Suprapubic skin (tissue), 4 donors: ENCODE measurements at regions not wholly inside any gene's neighbourhood (a gene's known extent, or its start where the extent isn't known, plus 50 kb on each side); places are given as distances from the start of the nearest gene placed in this dataset.

Source experiments
- EP300 ChIP-seq: sonication (generic); formaldehyde crosslinking; IDR thresholded peaks from one replicate; pipeline ENCODE4 v1.6.1; 2017; ENCODE audit warnings: antibody characterized with exemption
- POLR2A ChIP-seq, 2 donors: fragments of 450-650 bp; IDR thresholded peaks; one replicate each; pipeline ENCODE4 v1.6.1; 2017; ENCODE audit warnings: antibody characterized with exemption in 2 of 2, mild to moderate bottlenecking in 2 of 2, moderate library complexity in 2 of 2
- POLR2AphosphoS5 ChIP-seq, 3 donors: sonication (generic); formaldehyde crosslinking; IDR thresholded peaks; one replicate each; pipeline ENCODE4 v1.6.1; 2017; ENCODE audit warnings: antibody characterized with exemption in 3 of 3
- TF ChIP-seq, protein P1 (sequence below), 2 donors: fragments of 200-600 bp in 1 of 2; fragments of 450-650 bp in 1 of 2; sonication (generic) in 1 of 2; IDR thresholded peaks; one replicate each; pipeline ENCODE4 v1.5.1; 2016 to 2019; ENCODE audit warnings: antibody characterized with exemption in 2 of 2, mild to moderate bottlenecking in 1 of 2, moderate library complexity in 1 of 2

- TF ChIP-seq, protein P1, sequence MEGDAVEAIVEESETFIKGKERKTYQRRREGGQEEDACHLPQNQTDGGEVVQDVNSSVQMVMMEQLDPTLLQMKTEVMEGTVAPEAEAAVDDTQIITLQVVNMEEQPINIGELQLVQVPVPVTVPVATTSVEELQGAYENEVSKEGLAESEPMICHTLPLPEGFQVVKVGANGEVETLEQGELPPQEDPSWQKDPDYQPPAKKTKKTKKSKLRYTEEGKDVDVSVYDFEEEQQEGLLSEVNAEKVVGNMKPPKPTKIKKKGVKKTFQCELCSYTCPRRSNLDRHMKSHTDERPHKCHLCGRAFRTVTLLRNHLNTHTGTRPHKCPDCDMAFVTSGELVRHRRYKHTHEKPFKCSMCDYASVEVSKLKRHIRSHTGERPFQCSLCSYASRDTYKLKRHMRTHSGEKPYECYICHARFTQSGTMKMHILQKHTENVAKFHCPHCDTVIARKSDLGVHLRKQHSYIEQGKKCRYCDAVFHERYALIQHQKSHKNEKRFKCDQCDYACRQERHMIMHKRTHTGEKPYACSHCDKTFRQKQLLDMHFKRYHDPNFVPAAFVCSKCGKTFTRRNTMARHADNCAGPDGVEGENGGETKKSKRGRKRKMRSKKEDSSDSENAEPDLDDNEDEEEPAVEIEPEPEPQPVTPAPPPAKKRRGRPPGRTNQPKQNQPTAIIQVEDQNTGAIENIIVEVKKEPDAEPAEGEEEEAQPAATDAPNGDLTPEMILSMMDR (IDR thresholded peaks at IDR 0.05), result no peak
- TF ChIP-seq POLR2A (IDR thresholded peaks at IDR 0.05) (no peak), POLR2AphosphoS5 (IDR thresholded peaks at IDR 0.05) (no peak), EP300 (no peak)
Measured at GRCh38 chr3:1616744-1617143, 481.9 kb upstream of the CNTN4 start.
